A549 (cell line): ENCODE measurements at regions not wholly inside any gene's neighbourhood (a gene's known extent, or its start where the extent isn't known, plus 50 kb on each side); places are given as distances from the start of the nearest gene placed in this dataset.

ENCODE experiments used
- CHD4 ChIP-seq: fragments of 200-600 bp; sonication (generic); IDR thresholded peaks from 2 replicates; pipeline ENCODE4 v1.6.1; 2016; ENCODE audit warnings: antibody characterized with exemption, mild to moderate bottlenecking, borderline replicate concordance
- CTCF ChIP-seq: fragments of >200 bp; sonication (Bioruptor Twin); formaldehyde crosslinking; IDR thresholded peaks from 3 replicates; pipeline ENCODE4 v1.5.1; 2016
- HDAC2 ChIP-seq: fragments of 200-600 bp; sonication (generic); IDR thresholded peaks from 2 replicates; pipeline ENCODE4 v1.6.1; 2016

GRCh38 chr3:65288776-65289175 lies 601.0 kb upstream of the ADAMTS9 start:
- no peak for TF ChIP-seq CTCF
- TF ChIP-seq CHD4 = no peak
- TF ChIP-seq HDAC2 = no peak
